WTC11 (cell line): ENCODE measurements at regions not wholly inside any gene's neighbourhood (a gene's known extent, or its start where the extent isn't known, plus 50 kb on each side); places are given as distances from the start of the nearest gene placed in this dataset.

Source experiments
- ATAC-seq: fragments of 200-7000 bp; cut with Tn5 transposase; 2 replicates; pipeline ENCODE4 v1.10.0; 2021; ENCODE audit warnings: mild to moderate bottlenecking, moderate library complexity
- CTCF ChIA-PET: fragments of 300-600 bp; sonication (Branson Sonifier 250); formaldehyde crosslinking; loops from one replicate; lab custom pipeline; 2021; ENCODE audit warnings: antibody characterized with exemption; lab: Charles Lee
- POLR2A ChIA-PET: fragments of 350-600 bp; sonication (Branson Sonifier 250); formaldehyde crosslinking; loops from one replicate; lab custom pipeline; 2021; ENCODE audit warnings: antibody characterized with exemption; lab: Charles Lee
- DNase-seq: peaks from one replicate; pipeline ENCODE4 v3.0.0; 2021; ENCODE audit warnings: low spot score
- H3K27ac Mint-ChIP-seq: 2 replicates; pipeline ENCODE4 v1.8.0; 2021; ENCODE audit warnings: mixed read lengths
- H3K27me3 Mint-ChIP-seq: 2 replicates; pipeline ENCODE4 v1.8.0; 2021; ENCODE audit warnings: low read depth, mild to moderate bottlenecking, moderate library complexity, mixed read lengths
- H3K36me3 Mint-ChIP-seq: 2 replicates; pipeline ENCODE4 v1.8.0; 2021; ENCODE audit warnings: mixed read lengths
- H3K4me1 Mint-ChIP-seq: 2 replicates; pipeline ENCODE4 v1.8.0; 2022; ENCODE audit warnings: mixed read lengths
- H3K4me3 Mint-ChIP-seq: 2 replicates; pipeline ENCODE4 v1.8.0; 2021; ENCODE audit warnings: mild to moderate bottlenecking, moderate library complexity, mixed read lengths
- H3K9me3 Mint-ChIP-seq: 2 replicates; pipeline ENCODE4 v1.8.0; 2021; ENCODE audit warnings: mixed read lengths
- CBFB ChIP-seq: sonication (generic); formaldehyde crosslinking; IDR thresholded peaks from 2 replicates; pipeline ENCODE4 v1.8.1; 2022; ENCODE audit warnings: mild to moderate bottlenecking, low read depth, missing genetic modification reagents
- ESRRA ChIP-seq: sonication (generic); formaldehyde crosslinking; IDR thresholded peaks from 2 replicates; pipeline ENCODE4 v1.8.1; 2022; ENCODE audit warnings: mild to moderate bottlenecking, missing genetic modification reagents, borderline replicate concordance
- FOXK1 ChIP-seq: sonication (generic); formaldehyde crosslinking; IDR thresholded peaks from 2 replicates; pipeline ENCODE4 v1.8.0; 2022; ENCODE audit warnings: mild to moderate bottlenecking, moderate library complexity, missing genetic modification reagents
- IRF2 ChIP-seq: sonication (generic); formaldehyde crosslinking; IDR thresholded peaks from 2 replicates; pipeline ENCODE4 v1.8.0; 2022; ENCODE audit warnings: low read depth, missing genetic modification reagents, borderline replicate concordance
- KAT7 ChIP-seq: sonication (generic); formaldehyde crosslinking; IDR thresholded peaks from 2 replicates; pipeline ENCODE4 v1.8.1; 2023; ENCODE audit warnings: missing genetic modification reagents, mild to moderate bottlenecking, borderline replicate concordance
- NR3C1 ChIP-seq: sonication (generic); formaldehyde crosslinking; conservative IDR thresholded peaks from 2 replicates; pipeline ENCODE4 v1.8.1; 2023; ENCODE audit warnings: low read depth, mild to moderate bottlenecking, missing genetic modification reagents
- SMAD3 ChIP-seq: sonication (generic); formaldehyde crosslinking; IDR thresholded peaks from 2 replicates; pipeline ENCODE4 v1.8.0; 2022; ENCODE audit warnings: missing genetic modification reagents, mild to moderate bottlenecking, borderline replicate concordance
- TEAD4 ChIP-seq: sonication (generic); formaldehyde crosslinking; IDR thresholded peaks from 2 replicates; pipeline ENCODE4 v1.8.0; 2022; ENCODE audit warnings: mild to moderate bottlenecking, missing genetic modification reagents
- ZNF263 ChIP-seq: sonication (generic); formaldehyde crosslinking; IDR thresholded peaks from 2 replicates; pipeline ENCODE4 v1.8.1; 2022; ENCODE audit warnings: low read depth, mild to moderate bottlenecking, moderate library complexity, missing genetic modification reagents
- TF ChIP-seq, protein P1 (sequence below): sonication (generic); formaldehyde crosslinking; IDR thresholded peaks from 2 replicates; pipeline ENCODE4 v1.8.0; 2023; ENCODE audit warnings: missing genetic modification reagents
- TF ChIP-seq, protein P2 (sequence below): sonication (generic); formaldehyde crosslinking; IDR thresholded peaks from 2 replicates; pipeline ENCODE4 v1.8.1; 2023; ENCODE audit warnings: mild to moderate bottlenecking, missing genetic modification reagents
- TF ChIP-seq, protein P3 (sequence below): fragments of 250-450 bp; sonication (Bioruptor Pico); IDR thresholded peaks from 2 replicates; pipeline ENCODE4 v1.9.0; 2021; ENCODE audit warnings: mild to moderate bottlenecking
- TF ChIP-seq, protein P4 (sequence below): fragments of 250-450 bp; sonication (Bioruptor Pico); IDR thresholded peaks from 2 replicates; pipeline ENCODE4 v1.9.0; 2021; ENCODE audit warnings: mild to moderate bottlenecking, borderline replicate concordance
- TF ChIP-seq, protein P5 (sequence below): fragments of 250-450 bp; sonication (Bioruptor Pico); IDR thresholded peaks from 2 replicates; pipeline ENCODE4 v1.9.0; 2021; ENCODE audit warnings: mild to moderate bottlenecking
- TF ChIP-seq, protein P6 (sequence below): sonication (generic); formaldehyde crosslinking; IDR thresholded peaks from 2 replicates; pipeline ENCODE4 v1.8.1; 2023; ENCODE audit warnings: mild to moderate bottlenecking, missing genetic modification reagents, borderline replicate concordance

DNA sequence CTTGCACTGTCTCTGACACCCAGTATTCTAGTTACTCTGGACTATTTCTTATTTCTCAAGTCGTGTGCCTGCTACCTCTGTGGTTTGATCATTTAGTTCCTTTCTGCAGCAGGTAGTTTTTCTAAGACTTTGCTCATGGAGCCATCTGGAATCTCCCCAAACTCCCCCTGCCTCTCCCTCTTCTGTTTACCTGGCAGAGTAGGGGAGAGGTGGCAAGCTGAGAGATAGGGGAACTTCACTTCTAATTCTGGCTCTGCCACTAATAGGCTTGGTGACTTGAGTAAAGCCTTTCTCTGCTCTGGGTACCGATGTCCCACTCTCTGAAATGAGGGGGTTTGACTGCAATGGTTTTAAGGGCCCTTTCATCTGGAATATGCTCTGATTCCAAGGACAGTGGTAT is 141.3 kb downstream of the CPEB2 start:
- TF ChIP-seq, protein P1, sequence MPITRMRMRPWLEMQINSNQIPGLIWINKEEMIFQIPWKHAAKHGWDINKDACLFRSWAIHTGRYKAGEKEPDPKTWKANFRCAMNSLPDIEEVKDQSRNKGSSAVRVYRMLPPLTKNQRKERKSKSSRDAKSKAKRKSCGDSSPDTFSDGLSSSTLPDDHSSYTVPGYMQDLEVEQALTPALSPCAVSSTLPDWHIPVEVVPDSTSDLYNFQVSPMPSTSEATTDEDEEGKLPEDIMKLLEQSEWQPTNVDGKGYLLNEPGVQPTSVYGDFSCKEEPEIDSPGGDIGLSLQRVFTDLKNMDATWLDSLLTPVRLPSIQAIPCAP (CRISPR knock-in tag): no peak
- TF ChIP-seq, protein P2, sequence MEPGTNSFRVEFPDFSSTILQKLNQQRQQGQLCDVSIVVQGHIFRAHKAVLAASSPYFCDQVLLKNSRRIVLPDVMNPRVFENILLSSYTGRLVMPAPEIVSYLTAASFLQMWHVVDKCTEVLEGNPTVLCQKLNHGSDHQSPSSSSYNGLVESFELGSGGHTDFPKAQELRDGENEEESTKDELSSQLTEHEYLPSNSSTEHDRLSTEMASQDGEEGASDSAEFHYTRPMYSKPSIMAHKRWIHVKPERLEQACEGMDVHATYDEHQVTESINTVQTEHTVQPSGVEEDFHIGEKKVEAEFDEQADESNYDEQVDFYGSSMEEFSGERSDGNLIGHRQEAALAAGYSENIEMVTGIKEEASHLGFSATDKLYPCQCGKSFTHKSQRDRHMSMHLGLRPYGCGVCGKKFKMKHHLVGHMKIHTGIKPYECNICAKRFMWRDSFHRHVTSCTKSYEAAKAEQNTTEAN: no peak
- TF ChIP-seq, protein P3, sequence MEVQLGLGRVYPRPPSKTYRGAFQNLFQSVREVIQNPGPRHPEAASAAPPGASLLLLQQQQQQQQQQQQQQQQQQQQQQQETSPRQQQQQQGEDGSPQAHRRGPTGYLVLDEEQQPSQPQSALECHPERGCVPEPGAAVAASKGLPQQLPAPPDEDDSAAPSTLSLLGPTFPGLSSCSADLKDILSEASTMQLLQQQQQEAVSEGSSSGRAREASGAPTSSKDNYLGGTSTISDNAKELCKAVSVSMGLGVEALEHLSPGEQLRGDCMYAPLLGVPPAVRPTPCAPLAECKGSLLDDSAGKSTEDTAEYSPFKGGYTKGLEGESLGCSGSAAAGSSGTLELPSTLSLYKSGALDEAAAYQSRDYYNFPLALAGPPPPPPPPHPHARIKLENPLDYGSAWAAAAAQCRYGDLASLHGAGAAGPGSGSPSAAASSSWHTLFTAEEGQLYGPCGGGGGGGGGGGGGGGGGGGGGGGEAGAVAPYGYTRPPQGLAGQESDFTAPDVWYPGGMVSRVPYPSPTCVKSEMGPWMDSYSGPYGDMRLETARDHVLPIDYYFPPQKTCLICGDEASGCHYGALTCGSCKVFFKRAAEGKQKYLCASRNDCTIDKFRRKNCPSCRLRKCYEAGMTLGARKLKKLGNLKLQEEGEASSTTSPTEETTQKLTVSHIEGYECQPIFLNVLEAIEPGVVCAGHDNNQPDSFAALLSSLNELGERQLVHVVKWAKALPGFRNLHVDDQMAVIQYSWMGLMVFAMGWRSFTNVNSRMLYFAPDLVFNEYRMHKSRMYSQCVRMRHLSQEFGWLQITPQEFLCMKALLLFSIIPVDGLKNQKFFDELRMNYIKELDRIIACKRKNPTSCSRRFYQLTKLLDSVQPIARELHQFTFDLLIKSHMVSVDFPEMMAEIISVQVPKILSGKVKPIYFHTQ (CRISPR knock-in tag): no peak
- TF ChIP-seq NR3C1 (CRISPR knock-in tag): no peak
- no peak for TF ChIP-seq TEAD4 (CRISPR knock-in tag)
- no peak for TF ChIP-seq ESRRA (CRISPR knock-in tag)
- TF ChIP-seq, protein P4, sequence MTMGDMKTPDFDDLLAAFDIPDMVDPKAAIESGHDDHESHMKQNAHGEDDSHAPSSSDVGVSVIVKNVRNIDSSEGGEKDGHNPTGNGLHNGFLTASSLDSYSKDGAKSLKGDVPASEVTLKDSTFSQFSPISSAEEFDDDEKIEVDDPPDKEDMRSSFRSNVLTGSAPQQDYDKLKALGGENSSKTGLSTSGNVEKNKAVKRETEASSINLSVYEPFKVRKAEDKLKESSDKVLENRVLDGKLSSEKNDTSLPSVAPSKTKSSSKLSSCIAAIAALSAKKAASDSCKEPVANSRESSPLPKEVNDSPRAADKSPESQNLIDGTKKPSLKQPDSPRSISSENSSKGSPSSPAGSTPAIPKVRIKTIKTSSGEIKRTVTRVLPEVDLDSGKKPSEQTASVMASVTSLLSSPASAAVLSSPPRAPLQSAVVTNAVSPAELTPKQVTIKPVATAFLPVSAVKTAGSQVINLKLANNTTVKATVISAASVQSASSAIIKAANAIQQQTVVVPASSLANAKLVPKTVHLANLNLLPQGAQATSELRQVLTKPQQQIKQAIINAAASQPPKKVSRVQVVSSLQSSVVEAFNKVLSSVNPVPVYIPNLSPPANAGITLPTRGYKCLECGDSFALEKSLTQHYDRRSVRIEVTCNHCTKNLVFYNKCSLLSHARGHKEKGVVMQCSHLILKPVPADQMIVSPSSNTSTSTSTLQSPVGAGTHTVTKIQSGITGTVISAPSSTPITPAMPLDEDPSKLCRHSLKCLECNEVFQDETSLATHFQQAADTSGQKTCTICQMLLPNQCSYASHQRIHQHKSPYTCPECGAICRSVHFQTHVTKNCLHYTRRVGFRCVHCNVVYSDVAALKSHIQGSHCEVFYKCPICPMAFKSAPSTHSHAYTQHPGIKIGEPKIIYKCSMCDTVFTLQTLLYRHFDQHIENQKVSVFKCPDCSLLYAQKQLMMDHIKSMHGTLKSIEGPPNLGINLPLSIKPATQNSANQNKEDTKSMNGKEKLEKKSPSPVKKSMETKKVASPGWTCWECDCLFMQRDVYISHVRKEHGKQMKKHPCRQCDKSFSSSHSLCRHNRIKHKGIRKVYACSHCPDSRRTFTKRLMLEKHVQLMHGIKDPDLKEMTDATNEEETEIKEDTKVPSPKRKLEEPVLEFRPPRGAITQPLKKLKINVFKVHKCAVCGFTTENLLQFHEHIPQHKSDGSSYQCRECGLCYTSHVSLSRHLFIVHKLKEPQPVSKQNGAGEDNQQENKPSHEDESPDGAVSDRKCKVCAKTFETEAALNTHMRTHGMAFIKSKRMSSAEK (CRISPR knock-in tag): no peak
- no peak for TF ChIP-seq CBFB (CRISPR knock-in tag)
- no peak for TF ChIP-seq IRF2 (CRISPR knock-in tag)
- no peak for TF ChIP-seq FOXK1
- TF ChIP-seq SMAD3 (CRISPR knock-in tag): no peak
- POLR2A ChIA-PET: no interaction called here
- Mint-ChIP-seq H3K4me3 (no peak overlapping the region), H3K27me3 (no peaks in the 10 kb centered on the region; the same call in 1 of the 2 replicates), H3K36me3 (no peaks in the 10 kb centered on the region), H3K9me3 (peaks cover 41% of the 10 kb centered on the region), H3K27ac (no peak overlapping the region), H3K4me1 (peaks cover 22% of the 10 kb centered on the region)
- CTCF ChIA-PET: no interaction called here
- ATAC-seq (no peak), DNase-seq (no peak)

DNA sequence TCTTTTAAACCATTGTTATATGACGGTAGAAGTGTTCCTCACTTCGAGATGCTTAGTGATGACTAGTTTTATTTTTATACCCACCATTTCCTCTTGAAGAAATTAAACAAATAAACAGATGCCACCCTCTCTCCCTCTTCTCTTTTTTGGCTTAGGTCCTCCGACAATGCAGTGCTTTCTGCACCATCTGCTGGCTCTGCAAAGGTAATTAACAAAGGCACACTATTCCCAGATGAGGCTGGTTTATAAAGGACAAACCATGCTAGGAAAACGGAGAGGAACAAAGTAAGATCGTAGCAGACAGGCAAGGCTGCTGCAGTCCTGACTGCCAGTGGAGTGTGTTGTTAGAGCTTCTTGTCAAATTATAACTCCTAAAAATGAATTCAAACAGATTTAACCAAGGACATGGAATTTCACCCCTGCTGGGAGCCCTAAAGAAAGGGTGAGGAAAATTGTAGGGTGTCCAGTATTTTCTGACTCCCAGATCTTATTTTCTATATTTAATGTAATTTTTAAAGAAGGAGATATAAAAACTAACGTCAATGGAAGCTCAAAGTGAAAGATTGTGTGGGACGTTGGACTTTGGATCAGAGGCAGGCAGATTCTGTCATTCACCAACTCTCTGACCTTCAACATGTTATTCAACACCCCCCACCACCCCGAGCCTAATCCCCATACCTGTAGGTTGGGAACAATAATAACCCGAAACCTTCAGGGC is 142.1 kb downstream of the CPEB2 start:
- CTCF ChIA-PET: no interaction called here
- TF ChIP-seq ZNF263 (CRISPR knock-in tag): no peak
- TF ChIP-seq, protein P5, sequence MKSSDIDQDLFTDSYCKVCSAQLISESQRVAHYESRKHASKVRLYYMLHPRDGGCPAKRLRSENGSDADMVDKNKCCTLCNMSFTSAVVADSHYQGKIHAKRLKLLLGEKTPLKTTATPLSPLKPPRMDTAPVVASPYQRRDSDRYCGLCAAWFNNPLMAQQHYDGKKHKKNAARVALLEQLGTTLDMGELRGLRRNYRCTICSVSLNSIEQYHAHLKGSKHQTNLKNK (CRISPR knock-in tag): no peak
- TF ChIP-seq KAT7: no peak
- TF ChIP-seq, protein P6, sequence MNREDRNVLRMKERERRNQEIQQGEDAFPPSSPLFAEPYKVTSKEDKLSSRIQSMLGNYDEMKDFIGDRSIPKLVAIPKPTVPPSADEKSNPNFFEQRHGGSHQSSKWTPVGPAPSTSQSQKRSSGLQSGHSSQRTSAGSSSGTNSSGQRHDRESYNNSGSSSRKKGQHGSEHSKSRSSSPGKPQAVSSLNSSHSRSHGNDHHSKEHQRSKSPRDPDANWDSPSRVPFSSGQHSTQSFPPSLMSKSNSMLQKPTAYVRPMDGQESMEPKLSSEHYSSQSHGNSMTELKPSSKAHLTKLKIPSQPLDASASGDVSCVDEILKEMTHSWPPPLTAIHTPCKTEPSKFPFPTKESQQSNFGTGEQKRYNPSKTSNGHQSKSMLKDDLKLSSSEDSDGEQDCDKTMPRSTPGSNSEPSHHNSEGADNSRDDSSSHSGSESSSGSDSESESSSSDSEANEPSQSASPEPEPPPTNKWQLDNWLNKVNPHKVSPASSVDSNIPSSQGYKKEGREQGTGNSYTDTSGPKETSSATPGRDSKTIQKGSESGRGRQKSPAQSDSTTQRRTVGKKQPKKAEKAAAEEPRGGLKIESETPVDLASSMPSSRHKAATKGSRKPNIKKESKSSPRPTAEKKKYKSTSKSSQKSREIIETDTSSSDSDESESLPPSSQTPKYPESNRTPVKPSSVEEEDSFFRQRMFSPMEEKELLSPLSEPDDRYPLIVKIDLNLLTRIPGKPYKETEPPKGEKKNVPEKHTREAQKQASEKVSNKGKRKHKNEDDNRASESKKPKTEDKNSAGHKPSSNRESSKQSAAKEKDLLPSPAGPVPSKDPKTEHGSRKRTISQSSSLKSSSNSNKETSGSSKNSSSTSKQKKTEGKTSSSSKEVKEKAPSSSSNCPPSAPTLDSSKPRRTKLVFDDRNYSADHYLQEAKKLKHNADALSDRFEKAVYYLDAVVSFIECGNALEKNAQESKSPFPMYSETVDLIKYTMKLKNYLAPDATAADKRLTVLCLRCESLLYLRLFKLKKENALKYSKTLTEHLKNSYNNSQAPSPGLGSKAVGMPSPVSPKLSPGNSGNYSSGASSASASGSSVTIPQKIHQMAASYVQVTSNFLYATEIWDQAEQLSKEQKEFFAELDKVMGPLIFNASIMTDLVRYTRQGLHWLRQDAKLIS (CRISPR knock-in tag): no peak
- TF ChIP-seq, protein P1 (CRISPR knock-in tag): no peak
- DNase-seq (no peak), ATAC-seq (no peak; the same call in 1 of the 2 replicates)
- Mint-ChIP-seq H3K4me3 (no peak overlapping the region), H3K27me3 (no peaks in the 10 kb centered on the region; the same call in 1 of the 2 replicates), H3K4me1 (peaks cover 30% of the 10 kb centered on the region), H3K9me3 (peaks cover 34% of the 10 kb centered on the region), H3K36me3 (no peaks in the 10 kb centered on the region), H3K27ac (no peak overlapping the region)
- POLR2A ChIA-PET: no interaction called here
